Spleen (tissue), 7 donors: ENCODE measurements at regions not wholly inside any gene's neighbourhood (a gene's known extent, or its start where the extent isn't known, plus 50 kb on each side); places are given as distances from the start of the nearest gene placed in this dataset.

Experiments used
- CTCF ChIP-seq, 11 experiments: fragments of 200-600 bp in 7 of 11; fragments of 450-650 bp in 4 of 11; sonication (generic) in 4 of 11; IDR thresholded peaks in 8 of 11; conservative IDR thresholded peaks in 3 of 11; 1 replicate in 7 of 11; 2 replicates in 4 of 11; pipeline versions ENCODE4 v1.4.0 to v1.8.0; 2016 to 2021; ENCODE audit warnings: antibody characterized with exemption in 11 of 11, inconsistent platforms in 4 of 11, mild to moderate bottlenecking in 1 of 11
- POLR2A ChIP-seq, 3 donors: fragments of 450-650 bp; IDR thresholded peaks; one replicate each; pipeline ENCODE4 v1.5.1; 2017; ENCODE audit warnings: antibody characterized with exemption in 3 of 3, mild to moderate bottlenecking in 1 of 3
- donor health status: DM: no; HTN: no; CAD: no; lungs with moderate emphysema.
- donor health status: DM: no; HTN: no; CAD: no.
- donor health status: DM: no; HTN: no; CAD: no.

GRCh38 chr2:120964819-120965218 lies 229.2 kb downstream of the GLI2 start:
- no peak for TF ChIP-seq CTCF (IDR thresholded peaks at IDR 0.05 in 8 of 11, conservative IDR thresholded peaks at IDR 0.05 in 3 of 11)
- no peak for TF ChIP-seq POLR2A (IDR thresholded peaks at IDR 0.05)
